AG09319 (cell line): ENCODE measurements at regions not wholly inside any gene's neighbourhood (a gene's known extent, or its start where the extent isn't known, plus 50 kb on each side); places are given as distances from the start of the nearest gene placed in this dataset.

Experiments
- DNase-seq: peaks from one replicate; pipeline ENCODE4 v3.0.0-alpha.2; 2010; ENCODE audit warnings: low read depth; ENCODE audit errors: extremely low read depth
- CTCF ChIP-seq: IDR thresholded peaks from 2 replicates; pipeline ENCODE4 v1.5.1; 2011; ENCODE audit warnings: low read depth, mild to moderate bottlenecking, inconsistent platforms, low read length, moderate library complexity

DNA sequence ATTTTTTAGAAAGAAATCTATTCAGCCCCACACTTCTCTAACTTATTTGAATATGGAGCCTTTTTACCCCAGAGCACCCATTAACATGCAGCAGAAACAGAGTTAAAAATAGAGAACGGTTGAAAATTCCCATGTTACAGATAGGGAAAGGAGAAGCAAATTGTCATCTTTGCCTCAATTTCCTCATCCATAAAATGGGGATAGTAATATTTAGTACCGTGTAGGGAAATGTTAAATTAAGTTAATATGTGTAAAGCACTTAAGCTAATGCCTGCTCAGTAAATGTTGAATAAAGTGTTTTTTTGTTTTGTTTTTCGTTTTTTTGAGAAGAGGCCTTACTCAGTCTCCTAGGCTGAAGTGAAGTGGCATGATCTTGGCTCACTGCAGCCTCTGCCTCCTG is 50.3 kb downstream of the NAV1 start:
- DNase-seq = no peak

GRCh38 chr1:201590474-201590873 is 51.5 kb downstream of the NAV1 start:
- no peak for DNase-seq
- TF ChIP-seq CTCF = no peak

More for the DNA sequence above, 50.3 kb downstream of the NAV1 start:
- no peak for TF ChIP-seq CTCF

GRCh38 chr1:201591348-201591747 is 52.4 kb downstream of the NAV1 start:
- DNase-seq = no peak
- no peak for TF ChIP-seq CTCF

DNA sequence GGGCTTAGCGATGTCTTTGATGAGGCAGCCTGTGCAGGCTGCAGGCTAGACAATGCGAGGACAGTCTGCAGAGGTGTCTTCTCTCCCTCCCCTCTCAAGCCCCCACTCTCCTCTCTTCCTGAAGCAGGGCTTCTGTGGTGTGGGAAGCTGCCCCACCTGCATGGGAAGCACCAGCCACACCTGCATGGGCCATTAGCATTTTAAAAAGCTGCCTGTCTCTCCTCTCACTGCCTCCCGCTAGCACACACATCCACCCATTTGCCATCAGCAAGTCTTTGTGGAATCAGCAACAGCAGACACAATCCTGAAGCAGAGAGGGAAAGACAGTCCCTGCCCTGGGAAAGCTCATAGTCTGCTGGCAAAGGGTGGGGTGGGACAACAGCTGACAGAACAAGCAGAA is 53.1 kb downstream of the NAV1 start:
- no peak for DNase-seq
- TF ChIP-seq CTCF = no peak

GRCh38 chr1:201593200-201593921 is 54.4 kb downstream of the NAV1 start:
- TF ChIP-seq CTCF = no peak
- peak; percentile 98 for DNase-seq

GRCh38 chr1:201594575-201595245 is 55.8 kb downstream of the NAV1 start:
- no peak for DNase-seq
- no peak for TF ChIP-seq CTCF

DNA sequence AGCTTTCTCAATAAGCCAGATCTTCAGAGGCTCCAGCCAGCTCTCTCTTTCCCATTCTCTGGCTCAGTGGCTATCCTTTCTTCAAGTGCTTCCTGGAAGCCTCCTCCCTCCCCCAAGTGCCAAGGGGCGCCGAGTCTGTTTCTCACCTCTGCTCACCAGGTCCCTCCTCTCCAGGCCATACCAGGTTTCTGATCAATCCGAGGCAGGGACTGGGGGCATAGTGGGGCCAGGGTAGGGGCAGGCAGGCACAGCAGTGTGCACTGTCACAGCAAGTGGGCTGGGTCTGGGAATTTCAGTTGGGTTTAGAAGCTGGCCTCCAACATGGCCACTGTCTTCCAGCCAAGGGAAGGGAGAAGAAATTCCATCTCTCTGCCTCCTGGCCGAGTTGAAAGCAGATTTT is 56.5 kb downstream of the NAV1 start:
- TF ChIP-seq CTCF = no peak
- no peak for DNase-seq
